Fibroblast of lung (primary cell): ENCODE measurements at regions not wholly inside any gene's neighbourhood (a gene's known extent, or its start where the extent isn't known, plus 50 kb on each side); places are given as distances from the start of the nearest gene placed in this dataset.

Experiments used
- DNase-seq, 2 donors: peaks; one replicate each; pipeline versions ENCODE4 v3.0.0 to v3.0.0-alpha.2; 2010; ENCODE audit warnings: low read depth in 2 of 2
- H2AFZ ChIP-seq: 2 replicates; pipeline ENCODE4 v1.5.1; 2012; ENCODE audit warnings: low read length, control low read depth, inconsistent platforms
- H3K27ac ChIP-seq: 2 replicates; pipeline ENCODE4 v1.5.1; 2011; ENCODE audit warnings: low read length, control low read depth; ENCODE audit not compliant: insufficient read depth
- H3K27me3 ChIP-seq: 2 replicates; pipeline ENCODE4 v1.5.1; 2011; ENCODE audit warnings: mild to moderate bottlenecking, low read length; ENCODE audit not compliant: control insufficient read depth, insufficient read depth
- H3K36me3 ChIP-seq: 2 replicates; pipeline ENCODE4 v1.5.1; 2011; ENCODE audit warnings: low read length; ENCODE audit not compliant: control insufficient read depth, insufficient read depth
- H3K4me1 ChIP-seq: 2 replicates; pipeline ENCODE4 v1.5.1; 2011; ENCODE audit warnings: low read length; ENCODE audit not compliant: control insufficient read depth, insufficient read depth; ENCODE audit errors: extremely low read depth
- H3K4me2 ChIP-seq: 2 replicates; pipeline ENCODE4 v1.5.1; 2011; ENCODE audit warnings: low read length, control low read depth; ENCODE audit not compliant: insufficient read depth; ENCODE audit errors: extremely low read depth
- H3K4me3 ChIP-seq, 4 experiments: fragments of 200-600 bp in 1 of 4; sonication (generic) in 1 of 4; replicated peaks in 1 of 4; 2 replicates each; pipeline ENCODE4 v1.5.1; 2011 to 2016; ENCODE audit warnings: low read length in 4 of 4, low read depth in 3 of 4, mild to moderate bottlenecking in 3 of 4, control low read depth in 2 of 4, inconsistent platforms in 1 of 4, mixed read lengths in 1 of 4; ENCODE audit not compliant: insufficient read depth in 1 of 4; ENCODE audit errors: control extremely low read depth in 1 of 4
- H3K79me2 ChIP-seq: 2 replicates; pipeline ENCODE4 v1.5.1; 2012; ENCODE audit warnings: mild to moderate bottlenecking, low read length, inconsistent platforms; ENCODE audit not compliant: control insufficient read depth, insufficient read depth
- H3K9ac ChIP-seq: 2 replicates; pipeline ENCODE4 v1.5.1; 2011; ENCODE audit warnings: mild to moderate bottlenecking, low read length, control low read depth; ENCODE audit not compliant: insufficient read depth
- H3K9me3 ChIP-seq: 2 replicates; pipeline ENCODE4 v1.5.1; 2012; ENCODE audit warnings: low read depth, low read length; ENCODE audit not compliant: control insufficient read depth, insufficient read depth
- H4K20me1 ChIP-seq: 2 replicates; pipeline ENCODE4 v1.5.1; 2011; ENCODE audit warnings: low read length; ENCODE audit not compliant: control insufficient read depth, insufficient read depth; ENCODE audit errors: extremely low read depth
- EZH2 ChIP-seq: IDR thresholded peaks from 2 replicates; pipeline ENCODE4 v1.5.1; 2012; ENCODE audit warnings: low read length, control low read depth, mild to moderate bottlenecking; ENCODE audit errors: missing control alignments
- TF ChIP-seq, protein P1 (sequence below), 2 donors: IDR thresholded peaks in 1 of 2; conservative IDR thresholded peaks in 1 of 2; 1 replicate in 1 of 2; 2 replicates in 1 of 2; pipeline ENCODE4 v1.5.1; 2011 to 2012; ENCODE audit warnings: low read length in 2 of 2, control low read depth in 1 of 2, inconsistent platforms in 1 of 2, low read depth in 1 of 2, mild to moderate bottlenecking in 1 of 2

DNA sequence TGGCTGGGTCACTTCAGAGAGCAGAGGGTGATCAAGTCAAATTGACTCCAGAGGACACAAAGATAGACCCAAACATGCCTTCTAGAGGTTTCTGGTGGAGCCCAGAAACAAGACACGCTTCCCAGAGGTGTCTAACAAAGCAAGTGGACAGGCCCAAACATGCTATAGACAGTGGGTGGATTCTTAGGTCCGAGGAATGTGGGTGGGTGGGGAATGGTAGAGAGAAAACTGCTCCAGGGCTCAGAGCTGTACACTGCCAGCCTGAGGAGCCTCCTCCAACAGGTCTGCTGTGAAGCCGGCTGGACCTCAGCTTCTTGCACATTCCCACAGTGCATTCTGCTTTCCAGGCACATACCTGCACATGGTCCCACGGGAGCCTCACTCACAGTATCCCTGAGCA, 116.8 kb upstream of the NECTIN1 start:
- Histone ChIP-seq H3K27me3 (peaks cover 3% of the 10 kb centered on the region), H3K4me2 (no peak overlapping the region), H3K27ac (no peak overlapping the region), H3K36me3 (no peaks in the 10 kb centered on the region), H3K79me2 (no peaks in the 10 kb centered on the region), H3K4me1 (no peaks in the 10 kb centered on the region), H3K4me3 (no peak overlapping the region), H3K9me3 (no peaks in the 10 kb centered on the region), H4K20me1 (no peaks in the 10 kb centered on the region), H2AFZ (no peak overlapping the region), H3K9ac (no peak overlapping the region)
- DNase-seq: no peak
- no peak for TF ChIP-seq EZH2
- TF ChIP-seq, protein P1, sequence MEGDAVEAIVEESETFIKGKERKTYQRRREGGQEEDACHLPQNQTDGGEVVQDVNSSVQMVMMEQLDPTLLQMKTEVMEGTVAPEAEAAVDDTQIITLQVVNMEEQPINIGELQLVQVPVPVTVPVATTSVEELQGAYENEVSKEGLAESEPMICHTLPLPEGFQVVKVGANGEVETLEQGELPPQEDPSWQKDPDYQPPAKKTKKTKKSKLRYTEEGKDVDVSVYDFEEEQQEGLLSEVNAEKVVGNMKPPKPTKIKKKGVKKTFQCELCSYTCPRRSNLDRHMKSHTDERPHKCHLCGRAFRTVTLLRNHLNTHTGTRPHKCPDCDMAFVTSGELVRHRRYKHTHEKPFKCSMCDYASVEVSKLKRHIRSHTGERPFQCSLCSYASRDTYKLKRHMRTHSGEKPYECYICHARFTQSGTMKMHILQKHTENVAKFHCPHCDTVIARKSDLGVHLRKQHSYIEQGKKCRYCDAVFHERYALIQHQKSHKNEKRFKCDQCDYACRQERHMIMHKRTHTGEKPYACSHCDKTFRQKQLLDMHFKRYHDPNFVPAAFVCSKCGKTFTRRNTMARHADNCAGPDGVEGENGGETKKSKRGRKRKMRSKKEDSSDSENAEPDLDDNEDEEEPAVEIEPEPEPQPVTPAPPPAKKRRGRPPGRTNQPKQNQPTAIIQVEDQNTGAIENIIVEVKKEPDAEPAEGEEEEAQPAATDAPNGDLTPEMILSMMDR (conservative IDR thresholded peaks at IDR 0.05 in 1 of 2, IDR thresholded peaks at IDR 0.05 in 1 of 2; ENCODE audit: low read depth in 1 of 2, low read length in 2 of 2): no peak

DNA sequence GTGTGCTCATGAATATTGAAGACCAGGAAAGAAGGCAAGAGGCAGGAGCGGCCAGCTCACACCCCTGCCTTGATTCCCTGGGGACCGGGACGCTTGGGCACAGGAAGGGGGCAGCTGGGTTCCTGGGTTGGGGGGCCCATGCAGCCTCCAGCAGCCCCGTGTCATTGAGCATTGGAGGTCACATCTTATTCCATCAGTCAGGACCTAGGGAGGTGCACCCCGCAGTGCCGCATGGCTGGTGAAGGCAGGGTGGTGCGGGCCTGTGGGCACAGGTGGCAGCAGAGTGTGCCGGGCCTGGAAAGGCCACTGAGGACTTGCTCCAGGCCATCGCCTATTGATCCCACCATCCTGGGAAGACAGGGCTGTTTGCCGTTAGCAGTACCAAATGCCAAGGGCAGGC, 116.3 kb upstream of the NECTIN1 start:
- no peak for TF ChIP-seq EZH2
- TF ChIP-seq, protein P1 (conservative IDR thresholded peaks at IDR 0.05 in 1 of 2, IDR thresholded peaks at IDR 0.05 in 1 of 2; ENCODE audit: low read depth in 1 of 2, low read length in 2 of 2): no peak

DNA sequence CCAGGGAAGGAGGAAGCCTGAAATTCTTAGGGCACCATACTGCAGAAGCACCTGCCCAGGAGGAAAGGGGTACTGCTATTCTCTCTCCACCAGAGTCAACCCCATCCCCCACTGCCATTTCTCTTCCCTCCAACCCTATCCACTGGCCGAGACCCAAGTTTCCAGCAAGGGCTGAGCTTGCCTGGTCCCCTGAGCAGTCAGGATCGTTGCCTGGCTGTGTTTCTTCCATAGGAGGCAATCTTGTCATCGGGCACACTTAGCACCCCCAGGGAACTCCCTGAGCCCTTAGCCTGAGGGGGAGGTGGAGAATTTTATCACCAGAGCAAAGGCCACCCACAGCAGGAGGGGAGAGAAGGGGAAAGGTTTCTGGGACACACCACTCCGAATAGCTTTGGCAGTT, 115.8 kb upstream of the NECTIN1 start:
- H4K20me1 ChIP-seq: no peaks in the 10 kb centered on the region
- peaks cover 3% of the 10 kb centered on the region for H3K27me3 ChIP-seq
- H3K79me2 ChIP-seq: no peaks in the 10 kb centered on the region
- no peaks in the 10 kb centered on the region for H3K4me1 ChIP-seq
- no peak for DNase-seq
- no peak overlapping the region for H3K27ac ChIP-seq
- H2AFZ ChIP-seq: no peak overlapping the region
- H3K9me3 ChIP-seq: no peaks in the 10 kb centered on the region
- no peak overlapping the region for H3K9ac ChIP-seq
- no peak for TF ChIP-seq EZH2
- TF ChIP-seq, protein P1 (conservative IDR thresholded peaks at IDR 0.05 in 1 of 2, IDR thresholded peaks at IDR 0.05 in 1 of 2; ENCODE audit: low read depth in 1 of 2, low read length in 2 of 2): no peak
- H3K4me2 ChIP-seq: no peak overlapping the region
- H3K36me3 ChIP-seq: no peaks in the 10 kb centered on the region
- H3K4me3 ChIP-seq: no peak overlapping the region

More for the DNA sequence above, 116.3 kb upstream of the NECTIN1 start:
- no peaks in the 10 kb centered on the region for H3K4me1 ChIP-seq
- no peak overlapping the region for H3K4me3 ChIP-seq
- no peaks in the 10 kb centered on the region for H3K36me3 ChIP-seq
- H3K9me3 ChIP-seq: no peaks in the 10 kb centered on the region
- H4K20me1 ChIP-seq: no peaks in the 10 kb centered on the region
- DNase-seq: no peak
- H3K79me2 ChIP-seq: no peaks in the 10 kb centered on the region
- H2AFZ ChIP-seq: no peak overlapping the region
- no peak overlapping the region for H3K4me2 ChIP-seq
- H3K27ac ChIP-seq: no peak overlapping the region
- no peak overlapping the region for H3K9ac ChIP-seq
- peaks cover 3% of the 10 kb centered on the region for H3K27me3 ChIP-seq
